ENCODE measurements at regions not wholly inside any gene's neighbourhood (a gene's known extent, or its start where the extent isn't known, plus 50 kb on each side); places are given as distances from the start of the nearest gene placed in this dataset.

GRCh38 chr12:65696227-65696626, 128.1 kb upstream of the HMGA2 start:
- POLR2A ChIA-PET, result interaction anchor here (0.7 kb wide), 1 partner anchor 195 kb away, joined by 4 read pairs; no protein-coding TSS in a partner anchor
- DNase-seq (ENCODE audit: low read depth, low spot score) (no peak), ATAC-seq (no peak)
- Histone ChIP-seq H3K4me1 (ENCODE audit: control insufficient read depth, insufficient read depth, low read length) (peaks cover 14% of the 10 kb centered on the region; the same call in 1 of the 2 replicates), H3K4me3 (ENCODE audit: low read depth in 2 of 2, low read length in 2 of 2) (no peak overlapping the region), H3K36me3 (ENCODE audit: control insufficient read depth, insufficient read depth, low read length) (no peaks in the 10 kb centered on the region), H3K9me3 (ENCODE audit: control insufficient read depth, insufficient read depth, low read depth, low read length) (no peaks in the 10 kb centered on the region), H3K27ac (ENCODE audit: low read length) (0 out of 2 replicates have a peak overlapping the region, but pooled peaks have one; percentile 31), H3K27me3 (ENCODE audit: control insufficient read depth, insufficient read depth, low read length) (no peaks in the 10 kb centered on the region)
- intact Hi-C loops (cut with micrococcal nuclease; ENCODE audit: unreplicated experiment), result no loop called here
- CTCF ChIA-PET, result no interaction called here
- TF ChIP-seq SIN3A (IDR thresholded peaks at IDR 0.05; ENCODE audit: borderline replicate concordance, insufficient read depth, low read depth, low read length), result no peak
- no peak for TF ChIP-seq REST (IDR thresholded peaks at IDR 0.05; ENCODE audit: insufficient read depth in 1 of 2, low read depth in 2 of 2, low read length in 1 of 2)
- BruUV-seq (replicated peaks), result no TSS peak
- in situ Hi-C loops (cut with HindIII; ENCODE audit: low pct_unique_long_range_greater_than_20kb, low sequenced_read_pairs), result no loop called here

GRCh38 chr12:65699251-65699650, 125.0 kb upstream of the HMGA2 start:
- DNase-seq (ENCODE audit: low read depth, low spot score) (no peak), ATAC-seq (no peak)
- BruUV-seq (replicated peaks), result no TSS peak
- ChIA-PET POLR2A (no interaction called here), CTCF (interaction anchor here (0.6 kb wide), 1 partner anchor 10 kb away, joined by 3 read pairs; no protein-coding TSS in a partner anchor)
- Histone ChIP-seq H3K27ac (ENCODE audit: low read length) (no peak overlapping the region), H3K36me3 (ENCODE audit: control insufficient read depth, insufficient read depth, low read length) (no peaks in the 10 kb centered on the region), H3K9me3 (ENCODE audit: control insufficient read depth, insufficient read depth, low read depth, low read length) (peaks cover 3% of the 10 kb centered on the region; the same call in 1 of the 2 replicates), H3K4me3 (ENCODE audit: low read depth in 2 of 2, low read length in 2 of 2) (no peak overlapping the region), H3K4me1 (ENCODE audit: control insufficient read depth, insufficient read depth, low read length) (peaks cover 14% of the 10 kb centered on the region; the same call in 1 of the 2 replicates), H3K27me3 (ENCODE audit: control insufficient read depth, insufficient read depth, low read length) (no peaks in the 10 kb centered on the region)
- in situ Hi-C loops (cut with HindIII; ENCODE audit: low pct_unique_long_range_greater_than_20kb, low sequenced_read_pairs), result no loop called here
- TF ChIP-seq, protein P1, sequence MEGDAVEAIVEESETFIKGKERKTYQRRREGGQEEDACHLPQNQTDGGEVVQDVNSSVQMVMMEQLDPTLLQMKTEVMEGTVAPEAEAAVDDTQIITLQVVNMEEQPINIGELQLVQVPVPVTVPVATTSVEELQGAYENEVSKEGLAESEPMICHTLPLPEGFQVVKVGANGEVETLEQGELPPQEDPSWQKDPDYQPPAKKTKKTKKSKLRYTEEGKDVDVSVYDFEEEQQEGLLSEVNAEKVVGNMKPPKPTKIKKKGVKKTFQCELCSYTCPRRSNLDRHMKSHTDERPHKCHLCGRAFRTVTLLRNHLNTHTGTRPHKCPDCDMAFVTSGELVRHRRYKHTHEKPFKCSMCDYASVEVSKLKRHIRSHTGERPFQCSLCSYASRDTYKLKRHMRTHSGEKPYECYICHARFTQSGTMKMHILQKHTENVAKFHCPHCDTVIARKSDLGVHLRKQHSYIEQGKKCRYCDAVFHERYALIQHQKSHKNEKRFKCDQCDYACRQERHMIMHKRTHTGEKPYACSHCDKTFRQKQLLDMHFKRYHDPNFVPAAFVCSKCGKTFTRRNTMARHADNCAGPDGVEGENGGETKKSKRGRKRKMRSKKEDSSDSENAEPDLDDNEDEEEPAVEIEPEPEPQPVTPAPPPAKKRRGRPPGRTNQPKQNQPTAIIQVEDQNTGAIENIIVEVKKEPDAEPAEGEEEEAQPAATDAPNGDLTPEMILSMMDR (IDR thresholded peaks at IDR 0.05), result peak; percentile 46; the same call in 1 of the 2 replicates
- TF ChIP-seq REST (IDR thresholded peaks at IDR 0.05; ENCODE audit: insufficient read depth in 1 of 2, low read depth in 2 of 2, low read length in 1 of 2), result no peak
- no peak for TF ChIP-seq POLR2AphosphoS5 (IDR thresholded peaks at IDR 0.05; ENCODE audit: low read depth, low read length)
- TF ChIP-seq SIN3A (IDR thresholded peaks at IDR 0.05; ENCODE audit: borderline replicate concordance, insufficient read depth, low read depth, low read length), result no peak
- no peak for TF ChIP-seq TCF7L2 (IDR thresholded peaks at IDR 0.05; ENCODE audit: low read depth, low read length)
- intact Hi-C loops (cut with micrococcal nuclease; ENCODE audit: unreplicated experiment), result no loop called here

Measured in Panc1 (cell line).